K562 (cell line): ENCODE measurements at regions not wholly inside any gene's neighbourhood (a gene's known extent, or its start where the extent isn't known, plus 50 kb on each side); places are given as distances from the start of the nearest gene placed in this dataset.
"Not testable (repeated sequence)": the region's sequence is repeated elsewhere in the genome, so short reads cannot be mapped to it uniquely, and the experiment has no call there.

Experiments
- ATAC-seq: fragments of 200-7000 bp; cut with Tn5 transposase; 3 replicates; pipeline ENCODE4 v1.9.1; 2020; ENCODE audit warnings: moderate library complexity
- BruUV-seq: library from RNA; stranded (reverse); fragments of 400-500 nt; replicated peaks from 2 replicates; lab custom pipeline; 2021; lab: Mats Ljungman, UMichigan
- CTCF ChIA-PET: fragments of 300-600 bp; formaldehyde crosslinking; extraction: SDS; loops from one replicate; lab custom pipeline; 2021; ENCODE audit warnings: low intra/inter-chr PET ratio; lab: Yijun Ruan, JAX
- POLR2A ChIA-PET: fragments of 300-600, 350-650 bp; sonication (Branson Sonifier 250); formaldehyde crosslinking; extraction: SDS; loops from one replicate; lab custom pipeline; 2021; ENCODE audit warnings: antibody characterized with exemption, inconsistent platforms; lab: Yijun Ruan, JAX
- DNase-seq, 4 experiments: peaks; one replicate each; pipeline versions ENCODE4 v3.0.0 to v3.0.0-alpha.2; 2011 to 2018; ENCODE audit warnings: low spot score in 3 of 4, mixed read lengths in 3 of 4; ENCODE audit errors: extremely low read depth in 1 of 4
- FAIRE-seq: peaks from 2 replicates; lab custom pipeline; 2011; peaks lifted over from hg19 to GRCh38; lab: Jason Lieb, UNC
- H2AFZ ChIP-seq: 2 replicates; pipeline ENCODE4 v1.6.0; 2011; ENCODE audit warnings: low read depth, low read length, control low read depth, inconsistent platforms
- H3K27ac ChIP-seq: fragments of 200-600 bp; 3 replicates; pipeline ENCODE4 v1.8.0; 2011; ENCODE audit warnings: low read depth, mild to moderate bottlenecking, control low read depth, inconsistent platforms, low read length, moderate library complexity, mixed read lengths; ENCODE audit errors: extremely low read depth
- H3K27me3 ChIP-seq, 2 experiments: fragments of 300-600 bp in 1 of 2; 2 replicates in 1 of 2; 3 replicates in 1 of 2; pipeline versions ENCODE4 v1.6.0 to v1.8.0; 2011; ENCODE audit warnings: inconsistent platforms in 2 of 2, low read length in 2 of 2, mild to moderate bottlenecking in 1 of 2, mixed read lengths in 1 of 2, moderate library complexity in 1 of 2; ENCODE audit not compliant: control insufficient read depth in 2 of 2, insufficient read depth in 2 of 2
- H3K36me3 ChIP-seq: fragments of 300-600 bp; 3 replicates; pipeline ENCODE4 v1.8.0; 2011; ENCODE audit warnings: mild to moderate bottlenecking, low read length, inconsistent platforms; ENCODE audit not compliant: control insufficient read depth, insufficient read depth
- H3K4me1 ChIP-seq, 2 experiments: fragments of 200-600 bp in 1 of 2; replicated peaks in 1 of 2; 2 replicates in 1 of 2; 3 replicates in 1 of 2; pipeline versions ENCODE4 v1.5.1 to v1.8.0; 2011; ENCODE audit warnings: inconsistent platforms in 2 of 2, low read length in 2 of 2, mild to moderate bottlenecking in 1 of 2, mixed read lengths in 1 of 2, moderate library complexity in 1 of 2; ENCODE audit not compliant: control insufficient read depth in 2 of 2, insufficient read depth in 2 of 2
- H3K4me2 ChIP-seq: 2 replicates; pipeline ENCODE4 v1.6.1; 2011; ENCODE audit warnings: low read length, control low read depth, inconsistent platforms, mixed read lengths; ENCODE audit not compliant: insufficient read depth
- H3K4me3 ChIP-seq: fragments of 200-600 bp; sonication (generic), shearing (Covaris generic); 2 replicates; pipeline ENCODE4 v1.5.1; 2016; ENCODE audit warnings: control low read depth, inconsistent platforms
- H3K79me2 ChIP-seq: fragments of 200-600 bp; 3 replicates; pipeline ENCODE4 v1.8.0; 2011; ENCODE audit warnings: low read length, inconsistent platforms; ENCODE audit not compliant: control insufficient read depth, insufficient read depth
- H3K9ac ChIP-seq, 2 experiments: 2 replicates each; pipeline versions ENCODE4 v1.6.0 to v1.6.1; 2011; ENCODE audit warnings: low read depth in 2 of 2, low read length in 2 of 2, control low read depth in 1 of 2, inconsistent platforms in 1 of 2, mild to moderate bottlenecking in 1 of 2, mixed read lengths in 1 of 2; ENCODE audit not compliant: insufficient read depth in 1 of 2
- H3K9me1 ChIP-seq: one replicate; pipeline ENCODE4 v1.6.0; 2011; ENCODE audit warnings: inconsistent platforms, mild to moderate bottlenecking, low read length, moderate library complexity; ENCODE audit not compliant: control insufficient read depth, insufficient read depth
- H3K9me3 ChIP-seq: replicated peaks from 2 replicates; pipeline ENCODE4 v1.5.1; 2011; ENCODE audit warnings: low read depth, low read length, inconsistent platforms; ENCODE audit not compliant: control insufficient read depth, insufficient read depth
- H4K20me1 ChIP-seq: replicated peaks from 2 replicates; pipeline ENCODE4 v1.6.1; 2011; ENCODE audit warnings: low read length, inconsistent platforms, mixed read lengths; ENCODE audit not compliant: control insufficient read depth, insufficient read depth
- CBX8 ChIP-seq: fragments of 200-600 bp; sonication (generic); IDR thresholded peaks from 2 replicates; pipeline ENCODE4 v1.6.1; 2012; ENCODE audit warnings: borderline replicate concordance, mixed run types, low read depth, mild to moderate bottlenecking, moderate library complexity, mixed read lengths, low read length, control low read depth, inconsistent platforms; ENCODE audit not compliant: poor library complexity, severe bottlenecking; ENCODE audit errors: extremely low read depth
- COPS2 ChIP-seq: fragments of 450-650 bp; conservative IDR thresholded peaks from 2 replicates; pipeline ENCODE4 v1.6.1; 2016; ENCODE audit warnings: mild to moderate bottlenecking, moderate library complexity
- ELF2 ChIP-seq: fragments of 250-450 bp; sonication (Bioruptor Pico); IDR thresholded peaks from 2 replicates; pipeline ENCODE4 v1.5.0; 2021; ENCODE audit warnings: mild to moderate bottlenecking
- ERF ChIP-seq: fragments of 450-650 bp; formaldehyde crosslinking; IDR thresholded peaks from 2 replicates; pipeline ENCODE4 v1.4.0; 2020; ENCODE audit warnings: mild to moderate bottlenecking, mixed read lengths
- HMGN3 ChIP-seq: IDR thresholded peaks from 2 replicates; pipeline ENCODE4 v1.6.1; 2011; ENCODE audit warnings: borderline replicate concordance, low read depth, mild to moderate bottlenecking, mixed read lengths, low read length; ENCODE audit not compliant: insufficient read length; ENCODE audit errors: extremely low read depth
- MAX ChIP-seq: sonication (generic); formaldehyde crosslinking; IDR thresholded peaks from 2 replicates; pipeline ENCODE4 v1.9.0; 2022; ENCODE audit warnings: mild to moderate bottlenecking, missing genetic modification reagents
- SNIP1 ChIP-seq: fragments of 450-650 bp; IDR thresholded peaks from 2 replicates; pipeline ENCODE4 v1.7.1; 2017; ENCODE audit warnings: low read depth, mild to moderate bottlenecking
- SOX6 ChIP-seq: fragments of 450-650 bp; IDR thresholded peaks from 2 replicates; pipeline ENCODE4 v1.6.1; 2014; ENCODE audit warnings: mild to moderate bottlenecking
- TBL1XR1 ChIP-seq, 2 experiments: IDR thresholded peaks; 2 replicates each; pipeline ENCODE4 v1.6.1; 2012; ENCODE audit warnings: improper control_type of control experiment in 2 of 2, low read length in 2 of 2, mild to moderate bottlenecking in 1 of 2
- ZNF444 ChIP-seq: fragments of 250-450 bp; sonication (Bioruptor Pico); IDR thresholded peaks from 2 replicates; pipeline ENCODE4 v1.4.0; 2020; ENCODE audit warnings: mild to moderate bottlenecking, moderate library complexity
- ZNF695 ChIP-seq: fragments of 450-650 bp; formaldehyde crosslinking; IDR thresholded peaks from 2 replicates; pipeline ENCODE4 v1.4.0; 2020; ENCODE audit warnings: mild to moderate bottlenecking, moderate library complexity
- WGBS: fragments of 100-300 bp; shearing (Covaris generic); methylation state at CpG from one replicate; pipeline ENCODE4 v1.1.6; 2016; ENCODE audit warnings: low coverage, mixed read lengths; ENCODE audit not compliant: insufficient coverage; ENCODE audit errors: missing lambda C conversion rate; 5-methylcytosine and 5-hydroxymethylcytosine counted together
- in situ Hi-C: fragments of 300-500 bp; cut with MboI; formaldehyde crosslinking; loops from 4 replicates; pipeline ENCODE4 v1.15.0; 2018; ENCODE audit warnings: inconsistent platforms, mixed read lengths
- intact Hi-C: fragments of 100-400 bp; cut with micrococcal nuclease; formaldehyde crosslinking; loops from 2 replicates; pipeline ENCODE4 v1.14.2; 2022
- TF ChIP-seq, protein P1 (sequence below): sonication (generic); formaldehyde crosslinking; IDR thresholded peaks from 2 replicates; pipeline ENCODE4 v1.9.0; 2022; ENCODE audit warnings: mild to moderate bottlenecking, missing genetic modification reagents

GRCh38 chr11:41824287-41824686, 364.8 kb upstream of the LRRC4C start:
- POLR2A ChIA-PET, H2AFZ ChIP-seq, DNase-seq, BruUV-seq, in situ Hi-C loops, H3K4me2 ChIP-seq, H3K9me3 ChIP-seq, H3K4me3 ChIP-seq, intact Hi-C loops, H3K9ac ChIP-seq, CTCF ChIA-PET, H3K9me1 ChIP-seq, H4K20me1 ChIP-seq, H3K36me3 ChIP-seq, H3K79me2 ChIP-seq, ATAC-seq, FAIRE-seq, H3K4me1 ChIP-seq, H3K27ac ChIP-seq, H3K27me3 ChIP-seq: not testable (repeated sequence)
- WGBS = 0% methylated on average over 2 of the region's 2 CpGs

DNA sequence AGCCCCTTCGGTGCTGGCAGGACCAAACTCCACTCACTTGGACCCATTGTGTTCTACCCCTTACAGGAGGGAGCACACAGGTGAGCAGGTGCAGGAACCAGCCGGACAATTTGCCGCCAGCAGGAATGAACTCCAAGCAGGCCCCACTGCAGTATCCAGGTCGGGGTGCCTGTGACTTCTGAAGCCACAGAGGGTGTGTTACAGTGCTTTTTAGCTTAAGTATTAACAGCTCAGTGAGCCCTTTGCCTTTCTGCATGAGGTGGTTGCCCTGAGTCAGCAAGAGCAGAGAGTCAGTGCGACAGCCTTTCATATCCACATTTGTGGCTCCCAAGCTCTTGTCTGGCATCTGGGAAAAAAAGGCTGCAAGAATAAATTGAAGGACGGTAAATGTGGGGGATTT, 366.6 kb upstream of the LRRC4C start:
- in situ Hi-C loops (no loop called here), intact Hi-C loops (no loop called here)
- Histone ChIP-seq H3K27me3 (no peaks in the 10 kb centered on the region), H3K36me3 (no peaks in the 10 kb centered on the region), H3K4me2 (no peak overlapping the region), H3K4me1 (no peaks in the 10 kb centered on the region), H3K9me1 (no peaks in the 10 kb centered on the region), H3K79me2 (no peaks in the 10 kb centered on the region), H4K20me1 (no peaks in the 10 kb centered on the region), H3K9me3 (no peaks in the 10 kb centered on the region), H3K27ac (no peak overlapping the region)
- ChIA-PET CTCF (no interaction called here), POLR2A (no interaction called here)
- ATAC-seq = no peak
- 4% methylated on average over 6 of the region's 6 CpGs for WGBS
- no peak for FAIRE-seq
- no TSS peak for BruUV-seq
- DNase-seq = no peak
- TF ChIP-seq SNIP1 (no peak), ELF2 (no peak), ZNF695 (CRISPR knock-in tag) (no peak), HMGN3 (no peak), COPS2 (no peak), SOX6 (no peak), ERF (CRISPR knock-in tag) (no peak), ZNF444 (no peak), TBL1XR1 (IDR thresholded peaks at IDR 0.05; ENCODE audit: low read length in 2 of 2) (no peak), CBX8 (no peak), MAX (CRISPR knock-in tag) (no peak)
- TF ChIP-seq, protein P1, sequence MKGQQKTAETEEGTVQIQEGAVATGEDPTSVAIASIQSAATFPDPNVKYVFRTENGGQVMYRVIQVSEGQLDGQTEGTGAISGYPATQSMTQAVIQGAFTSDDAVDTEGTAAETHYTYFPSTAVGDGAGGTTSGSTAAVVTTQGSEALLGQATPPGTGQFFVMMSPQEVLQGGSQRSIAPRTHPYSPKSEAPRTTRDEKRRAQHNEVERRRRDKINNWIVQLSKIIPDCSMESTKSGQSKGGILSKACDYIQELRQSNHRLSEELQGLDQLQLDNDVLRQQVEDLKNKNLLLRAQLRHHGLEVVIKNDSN = no peak
- TF ChIP-seq, all 486 proteins: peak for 0
- Histone ChIP-seq H2AFZ (no peak overlapping the region), H3K9ac (no peak overlapping the region), H3K4me3 (no peak overlapping the region)
